ENCODE measurements at regions not wholly inside any gene's neighbourhood (a gene's known extent, or its start where the extent isn't known, plus 50 kb on each side); places are given as distances from the start of the nearest gene placed in this dataset.

- TF ChIP-seq POLR2A (IDR thresholded peaks at IDR 0.05; ENCODE audit: low read depth, low read length), result no peak
- no peak for TF ChIP-seq POLR2AphosphoS5 (IDR thresholded peaks at IDR 0.05; ENCODE audit: low read depth, low read length)
Observed at GRCh38 chr5:99369797-99370593, 441.2 kb upstream of the CHD1 start.
